ENCODE measurements at regions not wholly inside any gene's neighbourhood (a gene's known extent, or its start where the extent isn't known, plus 50 kb on each side); places are given as distances from the start of the nearest gene placed in this dataset.

- FAIRE-seq: no peak
Observed at GRCh38 chr6:47924001-47924400, 142.2 kb downstream of the OPN5 start.

- FAIRE-seq: no peak
Observed at GRCh38 chr6:47922391-47922790, 140.6 kb downstream of the OPN5 start.

GRCh38 chr6:47919875-47920274 lies 138.0 kb downstream of the OPN5 start:
- no peak for FAIRE-seq

- FAIRE-seq: no peak
Observed at GRCh38 chr6:47917811-47918210, 136.0 kb downstream of the OPN5 start.

- no peak for FAIRE-seq
Observed at GRCh38 chr6:47917202-47917601, 135.4 kb downstream of the OPN5 start.

- FAIRE-seq: no peak
Observed at GRCh38 chr6:47915017-47915416, 133.2 kb downstream of the OPN5 start.

- FAIRE-seq: no peak
Observed at GRCh38 chr6:47908271-47908670, 126.4 kb downstream of the OPN5 start.

GRCh38 chr6:47905717-47906116 lies 123.9 kb downstream of the OPN5 start:
- no peak for FAIRE-seq

GRCh38 chr6:47897247-47897646 lies 115.4 kb downstream of the OPN5 start:
- FAIRE-seq: no peak

GRCh38 chr6:47890326-47890875 lies 108.6 kb downstream of the OPN5 start:
- no peak for FAIRE-seq

GRCh38 chr6:47879015-47879414 lies 97.2 kb downstream of the OPN5 start:
- no peak for FAIRE-seq

Data from islet of Langerhans (tissue), 1 donor.